Amniotic epithelial cell (primary cell): ENCODE measurements at regions not wholly inside any gene's neighbourhood (a gene's known extent, or its start where the extent isn't known, plus 50 kb on each side); places are given as distances from the start of the nearest gene placed in this dataset.
"Not testable (repeated sequence)": the region's sequence is repeated elsewhere in the genome, so short reads cannot be mapped to it uniquely, and the experiment has no call there.

ENCODE experiments used
- DNase-seq: peaks from one replicate; pipeline ENCODE4 v3.0.0-alpha.2; 2010; ENCODE audit warnings: low read depth

- DNase-seq, result not testable (repeated sequence)
Observed at GRCh38 chr4:142897518-142897917, 51.4 kb upstream of the INPP4B start.

- no peak for DNase-seq
Observed at GRCh38 chr4:142900622-142901021, 54.5 kb upstream of the INPP4B start.

GRCh38 chr4:142901166-142901662 lies 55.1 kb upstream of the INPP4B start:
- DNase-seq, result peak; percentile 5

- not testable (repeated sequence) for DNase-seq
Observed at GRCh38 chr4:142903617-142904016, 57.5 kb upstream of the INPP4B start.

- DNase-seq, result no peak
Observed at GRCh38 chr4:142909908-142910307, 63.8 kb upstream of the INPP4B start.

GRCh38 chr4:142913034-142913433 lies 66.9 kb upstream of the INPP4B start:
- no peak for DNase-seq

- no peak for DNase-seq
Observed at GRCh38 chr4:142913461-142914030, 67.4 kb upstream of the INPP4B start.

- DNase-seq, result no peak
Observed at GRCh38 chr4:142917678-142918077, 71.6 kb upstream of the INPP4B start.

- DNase-seq, result no peak
Observed at GRCh38 chr4:142922720-142923119, 76.6 kb upstream of the INPP4B start.

- DNase-seq, result no peak
Observed at GRCh38 chr4:142923619-142924018, 77.5 kb upstream of the INPP4B start.

GRCh38 chr4:142925161-142925560 lies 79.1 kb upstream of the INPP4B start:
- no peak for DNase-seq

- no peak for DNase-seq
Observed at GRCh38 chr4:142927721-142928120, 81.6 kb upstream of the INPP4B start.

- no peak for DNase-seq
Observed at GRCh38 chr4:142929526-142929925, 83.4 kb upstream of the INPP4B start.

- DNase-seq, result no peak
Observed at GRCh38 chr4:142933207-142933606, 87.1 kb upstream of the INPP4B start.

- DNase-seq, result no peak
Observed at GRCh38 chr4:142940425-142941330, 94.6 kb upstream of the INPP4B start.

- no peak for DNase-seq
Observed at GRCh38 chr4:142944565-142944964, 98.5 kb upstream of the INPP4B start.

GRCh38 chr4:142952821-142953580 lies 106.9 kb upstream of the INPP4B start:
- DNase-seq, result no peak

- no peak for DNase-seq
Observed at GRCh38 chr4:142954415-142954814, 108.3 kb upstream of the INPP4B start.

- DNase-seq, result no peak
Observed at GRCh38 chr4:142955501-142955900, 109.4 kb upstream of the INPP4B start.

- no peak for DNase-seq
Observed at GRCh38 chr4:142959173-142959572, 113.1 kb upstream of the INPP4B start.

GRCh38 chr4:142960126-142960525 lies 114.0 kb upstream of the INPP4B start:
- DNase-seq, result no peak

- no peak for DNase-seq
Observed at GRCh38 chr4:142960867-142961644, 115.0 kb upstream of the INPP4B start.
